Keratinocyte (primary cell): ENCODE measurements at regions not wholly inside any gene's neighbourhood (a gene's known extent, or its start where the extent isn't known, plus 50 kb on each side); places are given as distances from the start of the nearest gene placed in this dataset.
"Not testable (repeated sequence)": the region's sequence is repeated elsewhere in the genome, so short reads cannot be mapped to it uniquely, and the experiment has no call there.

Experiments used
- DNase-seq: peaks from one replicate; pipeline ENCODE4 v3.0.0-alpha.2; 2011; ENCODE audit warnings: low read depth, missing footprints, low spot score
- FAIRE-seq: peaks from 2 replicates; lab custom pipeline; 2011; peaks lifted over from hg19 to GRCh38; lab: Jason Lieb, UNC
- H2AFZ ChIP-seq: 2 replicates; pipeline ENCODE4 v1.6.0; 2012; ENCODE audit warnings: low read length, control low read depth, inconsistent platforms; ENCODE audit not compliant: control insufficient read depth
- H3K27ac ChIP-seq: 2 replicates; pipeline ENCODE4 v1.5.1; 2011; ENCODE audit warnings: low read length; ENCODE audit not compliant: control insufficient read depth, insufficient read depth
- H3K27me3 ChIP-seq: 3 replicates; pipeline ENCODE4 v1.6.0; 2011; ENCODE audit warnings: low read length; ENCODE audit not compliant: control insufficient read depth, insufficient read depth; ENCODE audit errors: extremely low read depth
- H3K36me3 ChIP-seq, 2 experiments: 2 replicates in 1 of 2; 3 replicates in 1 of 2; pipeline ENCODE4 v1.5.1; 2011; ENCODE audit warnings: low read length in 2 of 2, mild to moderate bottlenecking in 1 of 2; ENCODE audit not compliant: control insufficient read depth in 2 of 2, insufficient read depth in 2 of 2; ENCODE audit errors: extremely low read depth in 1 of 2
- H3K4me1 ChIP-seq: 3 replicates; pipeline ENCODE4 v1.5.1; 2011; ENCODE audit warnings: low read length; ENCODE audit not compliant: control insufficient read depth, insufficient read depth; ENCODE audit errors: extremely low read depth
- H3K4me2 ChIP-seq: 3 replicates; pipeline ENCODE4 v1.6.0; 2011; ENCODE audit warnings: low read depth, low read length; ENCODE audit not compliant: control insufficient read depth, insufficient read depth; ENCODE audit errors: extremely low read depth
- H3K4me3 ChIP-seq, 3 experiments: fragments of 200-600 bp in 1 of 3; sonication (generic) in 1 of 3; 2 replicates in 2 of 3; 3 replicates in 1 of 3; pipeline ENCODE4 v1.5.1; 2011 to 2016; ENCODE audit warnings: low read length in 3 of 3, mild to moderate bottlenecking in 3 of 3, control low read depth in 2 of 3, inconsistent platforms in 1 of 3, low read depth in 1 of 3, mixed read lengths in 1 of 3, mixed run types in 1 of 3, moderate library complexity in 1 of 3; ENCODE audit not compliant: control insufficient read depth in 2 of 3, insufficient read depth in 2 of 3; ENCODE audit errors: extremely low read depth in 1 of 3
- H3K79me2 ChIP-seq: 2 replicates; pipeline ENCODE4 v1.6.0; 2012; ENCODE audit warnings: low read length; ENCODE audit not compliant: control insufficient read depth, insufficient read depth
- H3K9ac ChIP-seq: 3 replicates; pipeline ENCODE4 v1.6.0; 2011; ENCODE audit warnings: low read length; ENCODE audit not compliant: control insufficient read depth, insufficient read depth; ENCODE audit errors: extremely low read depth
- H3K9me1 ChIP-seq: 3 replicates; pipeline ENCODE4 v1.6.0; 2011; ENCODE audit warnings: low read length; ENCODE audit not compliant: control insufficient read depth, insufficient read depth; ENCODE audit errors: extremely low read depth
- H3K9me3 ChIP-seq: 2 replicates; pipeline ENCODE4 v1.5.1; 2012; ENCODE audit warnings: low read depth, low read length; ENCODE audit not compliant: control insufficient read depth
- H4K20me1 ChIP-seq: 3 replicates; pipeline ENCODE4 v1.6.0; 2011; ENCODE audit warnings: low read length; ENCODE audit not compliant: control insufficient read depth, insufficient read depth; ENCODE audit errors: extremely low read depth
- EZH2 ChIP-seq: IDR thresholded peaks from one replicate; pipeline ENCODE4 v1.6.1; 2012; ENCODE audit warnings: inconsistent platforms, mild to moderate bottlenecking, low read length, moderate library complexity
- dilution Hi-C: fragments of 300-500 bp; cut with MboI; formaldehyde crosslinking; loops from one replicate; pipeline ENCODE4 v1.7.0; 2020; ENCODE audit warnings: low sequenced_read_pairs; ENCODE audit not compliant: extremely low pct_ligation_motif_present
- TF ChIP-seq, protein P1 (sequence below), 3 experiments: IDR thresholded peaks in 1 of 3; conservative IDR thresholded peaks in 1 of 3; optimal IDR thresholded peaks in 1 of 3; 2 replicates in 2 of 3; 3 replicates in 1 of 3; pipeline versions ENCODE3 to v1.5.1; 2011; ENCODE audit warnings: low read length in 3 of 3, mild to moderate bottlenecking in 3 of 3, moderate library complexity in 2 of 3, control low read depth in 1 of 3, inconsistent platforms in 1 of 3; ENCODE audit not compliant: insufficient read depth in 2 of 3; ENCODE audit errors: extremely low read depth in 1 of 3

DNA sequence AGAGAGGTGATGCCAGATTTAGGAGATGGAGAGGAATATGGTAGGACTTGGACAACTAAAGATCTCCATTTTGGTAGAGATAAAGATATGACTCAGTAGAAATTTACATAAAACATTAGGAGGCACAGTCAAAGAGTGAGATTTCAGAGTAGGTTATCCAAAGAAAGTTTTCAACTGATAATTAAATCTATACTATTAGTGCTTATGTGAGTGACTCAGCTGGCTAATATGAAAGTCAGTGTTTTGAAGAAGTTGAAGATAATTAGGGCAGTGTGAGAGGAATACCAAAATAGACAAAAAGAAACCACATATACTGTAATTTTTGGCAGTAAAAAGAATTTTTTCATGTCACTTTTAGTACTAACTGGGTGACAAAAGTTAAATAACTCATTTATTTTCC, 712.8 kb upstream of the HS3ST5 start:
- FAIRE-seq (no peak), DNase-seq (no peak)
- Histone ChIP-seq H3K4me3 (no peak overlapping the region), H3K9me3 (no peaks in the 10 kb centered on the region), H3K27me3 (no peaks in the 10 kb centered on the region), H2AFZ (no peak overlapping the region), H4K20me1 (no peaks in the 10 kb centered on the region), H3K9ac (no peak overlapping the region), H3K4me2 (no peak overlapping the region), H3K36me3 (no peaks in the 10 kb centered on the region), H3K4me1 (no peaks in the 10 kb centered on the region), H3K27ac (no peak overlapping the region), H3K9me1 (no peaks in the 10 kb centered on the region), H3K79me2 (no peaks in the 10 kb centered on the region)
- TF ChIP-seq, protein P1, sequence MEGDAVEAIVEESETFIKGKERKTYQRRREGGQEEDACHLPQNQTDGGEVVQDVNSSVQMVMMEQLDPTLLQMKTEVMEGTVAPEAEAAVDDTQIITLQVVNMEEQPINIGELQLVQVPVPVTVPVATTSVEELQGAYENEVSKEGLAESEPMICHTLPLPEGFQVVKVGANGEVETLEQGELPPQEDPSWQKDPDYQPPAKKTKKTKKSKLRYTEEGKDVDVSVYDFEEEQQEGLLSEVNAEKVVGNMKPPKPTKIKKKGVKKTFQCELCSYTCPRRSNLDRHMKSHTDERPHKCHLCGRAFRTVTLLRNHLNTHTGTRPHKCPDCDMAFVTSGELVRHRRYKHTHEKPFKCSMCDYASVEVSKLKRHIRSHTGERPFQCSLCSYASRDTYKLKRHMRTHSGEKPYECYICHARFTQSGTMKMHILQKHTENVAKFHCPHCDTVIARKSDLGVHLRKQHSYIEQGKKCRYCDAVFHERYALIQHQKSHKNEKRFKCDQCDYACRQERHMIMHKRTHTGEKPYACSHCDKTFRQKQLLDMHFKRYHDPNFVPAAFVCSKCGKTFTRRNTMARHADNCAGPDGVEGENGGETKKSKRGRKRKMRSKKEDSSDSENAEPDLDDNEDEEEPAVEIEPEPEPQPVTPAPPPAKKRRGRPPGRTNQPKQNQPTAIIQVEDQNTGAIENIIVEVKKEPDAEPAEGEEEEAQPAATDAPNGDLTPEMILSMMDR (optimal IDR thresholded peaks at IDR 0.05 in 1 of 3, IDR thresholded peaks at IDR 0.05 in 1 of 3, conservative IDR thresholded peaks at IDR 0.05 in 1 of 3; ENCODE audit: extremely low read depth in 1 of 3, insufficient read depth in 2 of 3, low read length in 3 of 3), result no peak
- TF ChIP-seq EZH2, result no peak
- dilution Hi-C loops, result no loop called here

DNA sequence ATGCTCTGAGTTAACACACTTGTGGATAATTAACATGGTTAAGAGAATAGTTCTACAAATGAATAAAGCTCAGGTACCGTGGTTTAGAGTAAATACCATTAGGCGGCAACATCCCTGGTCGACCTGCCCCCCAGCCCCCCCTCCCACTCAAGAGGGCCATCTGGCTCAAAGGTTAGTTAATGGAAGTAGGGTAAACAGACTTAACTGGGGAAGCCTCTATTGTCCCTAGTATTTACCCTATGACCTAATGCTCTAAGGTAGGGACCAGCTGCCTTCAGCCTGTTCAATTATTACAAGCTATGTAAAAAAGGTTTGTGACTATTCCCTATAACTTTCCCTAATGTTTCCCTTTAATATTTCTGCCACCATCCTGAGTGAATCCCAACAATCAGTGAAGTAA, 711.4 kb upstream of the HS3ST5 start:
- H3K4me1 ChIP-seq, H3K27ac ChIP-seq, H3K36me3 ChIP-seq, H3K9ac ChIP-seq, H3K27me3 ChIP-seq, H3K9me1 ChIP-seq, H3K4me3 ChIP-seq, DNase-seq, dilution Hi-C loops, H2AFZ ChIP-seq, FAIRE-seq, H3K79me2 ChIP-seq, H3K4me2 ChIP-seq, H3K9me3 ChIP-seq, H4K20me1 ChIP-seq: not testable (repeated sequence)

DNA sequence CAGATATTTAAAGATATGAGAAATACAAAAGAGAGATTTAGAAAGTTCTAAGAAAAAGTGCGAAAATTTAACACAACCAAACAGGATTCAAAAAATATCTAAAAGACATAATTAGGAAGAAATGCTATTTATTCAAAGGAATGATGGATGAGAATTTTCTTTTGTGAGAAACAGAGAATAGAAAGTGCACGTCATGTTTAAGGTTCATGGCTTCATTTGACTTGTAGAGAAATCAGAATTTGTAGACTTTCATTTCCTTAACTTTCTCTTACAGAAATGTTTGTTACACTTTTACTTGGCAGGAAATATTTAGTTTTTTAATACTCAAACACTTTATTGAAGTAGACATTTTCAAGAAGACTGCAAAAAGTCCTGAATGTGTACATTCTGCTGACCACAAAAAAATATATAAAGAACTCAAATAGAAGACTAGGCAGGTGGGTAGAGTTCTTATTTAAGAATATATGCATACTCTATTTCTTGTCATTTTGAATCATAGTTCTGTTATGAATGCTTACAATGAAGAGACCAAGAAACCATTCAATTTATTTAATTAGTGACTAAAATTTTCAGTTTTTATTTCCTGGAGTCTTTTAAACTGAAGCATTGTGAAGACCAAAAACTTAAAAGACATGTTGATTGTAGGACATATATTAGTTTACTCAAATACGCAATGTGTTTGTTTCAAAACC, 710.5 kb upstream of the HS3ST5 start:
- H2AFZ ChIP-seq, result no peak overlapping the region
- no peak overlapping the region for H3K4me3 ChIP-seq
- no peak for FAIRE-seq
- TF ChIP-seq, protein P1 (optimal IDR thresholded peaks at IDR 0.05 in 1 of 3, IDR thresholded peaks at IDR 0.05 in 1 of 3, conservative IDR thresholded peaks at IDR 0.05 in 1 of 3; ENCODE audit: extremely low read depth in 1 of 3, insufficient read depth in 2 of 3, low read length in 3 of 3), result no peak
- no peak for TF ChIP-seq EZH2
- no peaks in the 10 kb centered on the region for H3K9me1 ChIP-seq
- H3K27ac ChIP-seq, result no peak overlapping the region
- no peak overlapping the region for H3K4me2 ChIP-seq
- H3K9ac ChIP-seq, result no peak overlapping the region
- H3K27me3 ChIP-seq, result no peaks in the 10 kb centered on the region
- H3K79me2 ChIP-seq, result no peaks in the 10 kb centered on the region
- no peaks in the 10 kb centered on the region for H3K4me1 ChIP-seq
- H3K36me3 ChIP-seq, result no peaks in the 10 kb centered on the region
- H4K20me1 ChIP-seq, result no peaks in the 10 kb centered on the region
- dilution Hi-C loops, result no loop called here
- DNase-seq, result no peak
- H3K9me3 ChIP-seq, result no peaks in the 10 kb centered on the region
